ENCODE measurements at regions not wholly inside any gene's neighbourhood (a gene's known extent, or its start where the extent isn't known, plus 50 kb on each side); places are given as distances from the start of the nearest gene placed in this dataset.

DNA sequence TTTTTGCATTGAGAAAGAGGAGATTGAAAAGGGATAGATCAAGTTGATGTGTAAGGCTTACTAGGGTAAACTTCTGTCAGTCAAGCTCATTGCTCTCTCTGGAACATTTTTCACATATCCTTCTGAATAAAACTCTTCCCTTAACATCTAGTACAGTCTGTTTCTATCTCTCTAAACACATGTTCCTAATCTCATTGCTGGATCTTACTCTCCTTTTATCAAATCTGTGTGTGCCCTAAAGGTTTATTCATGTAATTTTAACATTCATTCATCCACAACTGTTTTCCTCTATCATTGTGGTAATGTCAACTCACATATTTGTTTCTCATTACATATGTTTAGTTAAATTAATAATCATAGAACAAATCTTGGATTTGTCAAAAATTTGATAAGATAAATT lies 277.9 kb upstream of the GULP1 start:
- no peaks in the 10 kb centered on the region for H3K4me1 Mint-ChIP-seq (ENCODE audit: unreplicated experiment)
- DNase-seq (ENCODE audit: extremely low spot score, unreplicated experiment) = no peak
- H3K9me3 Mint-ChIP-seq (ENCODE audit: unreplicated experiment) = no peaks in the 10 kb centered on the region
- H3K36me3 Mint-ChIP-seq (ENCODE audit: unreplicated experiment) = no peaks in the 10 kb centered on the region
- H3K4me3 Mint-ChIP-seq (ENCODE audit: unreplicated experiment) = no peak overlapping the region
- no peak overlapping the region for H3K27ac Mint-ChIP-seq (ENCODE audit: unreplicated experiment)
- TF ChIP-seq, protein P1, sequence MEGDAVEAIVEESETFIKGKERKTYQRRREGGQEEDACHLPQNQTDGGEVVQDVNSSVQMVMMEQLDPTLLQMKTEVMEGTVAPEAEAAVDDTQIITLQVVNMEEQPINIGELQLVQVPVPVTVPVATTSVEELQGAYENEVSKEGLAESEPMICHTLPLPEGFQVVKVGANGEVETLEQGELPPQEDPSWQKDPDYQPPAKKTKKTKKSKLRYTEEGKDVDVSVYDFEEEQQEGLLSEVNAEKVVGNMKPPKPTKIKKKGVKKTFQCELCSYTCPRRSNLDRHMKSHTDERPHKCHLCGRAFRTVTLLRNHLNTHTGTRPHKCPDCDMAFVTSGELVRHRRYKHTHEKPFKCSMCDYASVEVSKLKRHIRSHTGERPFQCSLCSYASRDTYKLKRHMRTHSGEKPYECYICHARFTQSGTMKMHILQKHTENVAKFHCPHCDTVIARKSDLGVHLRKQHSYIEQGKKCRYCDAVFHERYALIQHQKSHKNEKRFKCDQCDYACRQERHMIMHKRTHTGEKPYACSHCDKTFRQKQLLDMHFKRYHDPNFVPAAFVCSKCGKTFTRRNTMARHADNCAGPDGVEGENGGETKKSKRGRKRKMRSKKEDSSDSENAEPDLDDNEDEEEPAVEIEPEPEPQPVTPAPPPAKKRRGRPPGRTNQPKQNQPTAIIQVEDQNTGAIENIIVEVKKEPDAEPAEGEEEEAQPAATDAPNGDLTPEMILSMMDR (IDR thresholded peaks at IDR 0.05) = no peak
- peaks cover 2% of the 10 kb centered on the region for H3K27me3 Mint-ChIP-seq (ENCODE audit: unreplicated experiment)

DNA sequence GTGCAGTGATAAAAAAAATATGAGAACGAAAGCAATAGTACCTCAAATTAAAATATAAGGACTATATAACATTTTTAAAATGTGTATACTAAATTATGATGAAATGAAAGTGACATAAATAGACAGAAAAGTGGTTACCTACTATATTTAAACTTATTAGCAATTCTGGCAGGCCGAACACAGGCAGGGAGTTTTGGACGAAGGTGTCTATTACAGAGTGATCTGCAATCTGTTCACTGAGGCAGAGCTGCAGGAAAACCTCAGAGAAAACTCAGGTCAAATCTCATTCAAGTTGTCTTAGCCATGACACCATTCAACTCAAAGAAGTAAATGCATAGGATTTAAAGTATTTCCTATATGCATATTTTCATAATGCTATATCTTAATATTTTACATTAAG lies 274.8 kb upstream of the GULP1 start:
- Mint-ChIP-seq H3K27me3 (ENCODE audit: unreplicated experiment) (no peaks in the 10 kb centered on the region), H3K4me3 (ENCODE audit: unreplicated experiment) (no peak overlapping the region)

DNA sequence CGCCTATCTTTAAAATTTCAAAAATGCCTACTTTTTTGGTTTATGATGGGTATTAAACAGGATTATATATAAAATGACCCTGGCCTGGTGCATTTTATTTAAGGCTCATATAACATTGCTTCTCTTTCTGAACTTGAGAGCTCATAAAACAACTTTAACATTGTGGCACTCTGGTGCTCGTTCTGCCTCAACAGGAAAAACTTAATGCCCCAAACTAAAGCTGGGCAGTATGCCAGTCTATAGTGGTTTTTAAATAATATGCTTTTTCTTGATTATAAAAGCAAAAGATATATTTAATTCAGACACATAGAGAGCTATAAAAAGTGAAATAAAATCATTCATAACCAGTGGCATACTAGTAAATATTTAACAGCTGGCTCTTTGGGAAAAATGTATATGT lies 269.3 kb upstream of the GULP1 start:
- TF ChIP-seq, protein P1 (IDR thresholded peaks at IDR 0.05) = no peak
- Mint-ChIP-seq H3K4me3 (ENCODE audit: unreplicated experiment) (no peak overlapping the region), H3K27me3 (ENCODE audit: unreplicated experiment) (no peaks in the 10 kb centered on the region), H3K27ac (ENCODE audit: unreplicated experiment) (no peak overlapping the region), H3K9me3 (ENCODE audit: unreplicated experiment) (peaks cover 11% of the 10 kb centered on the region), H3K36me3 (ENCODE audit: unreplicated experiment) (no peaks in the 10 kb centered on the region), H3K4me1 (ENCODE audit: unreplicated experiment) (peaks cover 9% of the 10 kb centered on the region)
- DNase-seq (ENCODE audit: extremely low spot score, unreplicated experiment) = no peak

More for the DNA sequence above, 274.8 kb upstream of the GULP1 start:
- peaks cover 3% of the 10 kb centered on the region for H3K9me3 Mint-ChIP-seq (ENCODE audit: unreplicated experiment)
- H3K4me1 Mint-ChIP-seq (ENCODE audit: unreplicated experiment) = no peaks in the 10 kb centered on the region
- no peak for DNase-seq (ENCODE audit: extremely low spot score, unreplicated experiment)
- H3K36me3 Mint-ChIP-seq (ENCODE audit: unreplicated experiment) = no peaks in the 10 kb centered on the region
- TF ChIP-seq, protein P1 (IDR thresholded peaks at IDR 0.05) = no peak
- no peak overlapping the region for H3K27ac Mint-ChIP-seq (ENCODE audit: unreplicated experiment)

DNA sequence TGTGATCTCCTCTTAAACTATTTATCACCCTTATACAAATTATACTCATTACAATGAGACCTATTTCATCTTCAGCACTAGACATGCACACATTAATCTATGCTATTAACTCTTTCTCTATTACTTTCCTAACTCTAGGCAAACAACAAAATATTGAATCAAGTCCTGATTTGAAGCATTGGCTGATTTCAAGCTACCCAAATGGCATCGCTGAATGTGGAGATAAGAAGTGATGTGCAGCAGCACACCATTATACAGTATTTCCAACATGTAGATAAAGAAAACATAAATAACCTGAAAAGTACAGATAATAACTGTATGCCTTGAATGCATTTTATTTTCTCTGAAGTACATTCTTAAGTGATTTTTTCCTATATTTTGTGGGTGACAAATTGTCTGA lies 268.6 kb upstream of the GULP1 start:
- DNase-seq (ENCODE audit: extremely low spot score, unreplicated experiment) = no peak
- TF ChIP-seq, protein P1 (IDR thresholded peaks at IDR 0.05) = no peak
- Mint-ChIP-seq H3K27ac (ENCODE audit: unreplicated experiment) (no peak overlapping the region), H3K4me1 (ENCODE audit: unreplicated experiment) (peaks cover 9% of the 10 kb centered on the region), H3K9me3 (ENCODE audit: unreplicated experiment) (peaks cover 11% of the 10 kb centered on the region), H3K27me3 (ENCODE audit: unreplicated experiment) (no peaks in the 10 kb centered on the region), H3K4me3 (ENCODE audit: unreplicated experiment) (no peak overlapping the region), H3K36me3 (ENCODE audit: unreplicated experiment) (no peaks in the 10 kb centered on the region)

DNA sequence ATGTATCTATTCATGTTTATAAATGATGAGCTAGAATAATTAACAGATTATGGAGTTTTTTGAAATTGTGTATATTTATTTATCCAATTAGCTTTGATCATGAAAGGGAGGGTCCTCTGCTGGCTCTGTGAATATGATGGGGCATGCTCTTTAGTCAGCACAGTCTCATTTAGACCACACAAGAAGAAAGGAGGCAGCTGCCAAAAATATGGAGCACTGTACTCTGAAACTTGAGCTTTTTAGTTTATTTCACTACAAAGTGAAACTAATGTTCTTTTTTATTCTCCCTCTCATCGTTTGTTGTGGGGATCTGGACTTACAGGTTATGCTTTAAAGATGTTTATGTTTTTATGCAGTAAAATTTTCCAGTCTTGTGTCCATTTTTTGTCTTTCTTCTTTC lies 266.9 kb upstream of the GULP1 start:
- peaks cover 11% of the 10 kb centered on the region for H3K4me1 Mint-ChIP-seq (ENCODE audit: unreplicated experiment)
- TF ChIP-seq, protein P1 (IDR thresholded peaks at IDR 0.05) = no peak
- no peak overlapping the region for H3K27ac Mint-ChIP-seq (ENCODE audit: unreplicated experiment)
- DNase-seq (ENCODE audit: extremely low spot score, unreplicated experiment) = no peak
- no peak overlapping the region for H3K4me3 Mint-ChIP-seq (ENCODE audit: unreplicated experiment)
- no peaks in the 10 kb centered on the region for H3K36me3 Mint-ChIP-seq (ENCODE audit: unreplicated experiment)
- H3K27me3 Mint-ChIP-seq (ENCODE audit: unreplicated experiment) = no peaks in the 10 kb centered on the region
- H3K9me3 Mint-ChIP-seq (ENCODE audit: unreplicated experiment) = peaks cover 8% of the 10 kb centered on the region
